ENCODE measurements at regions not wholly inside any gene's neighbourhood (a gene's known extent, or its start where the extent isn't known, plus 50 kb on each side); places are given as distances from the start of the nearest gene placed in this dataset.

DNA sequence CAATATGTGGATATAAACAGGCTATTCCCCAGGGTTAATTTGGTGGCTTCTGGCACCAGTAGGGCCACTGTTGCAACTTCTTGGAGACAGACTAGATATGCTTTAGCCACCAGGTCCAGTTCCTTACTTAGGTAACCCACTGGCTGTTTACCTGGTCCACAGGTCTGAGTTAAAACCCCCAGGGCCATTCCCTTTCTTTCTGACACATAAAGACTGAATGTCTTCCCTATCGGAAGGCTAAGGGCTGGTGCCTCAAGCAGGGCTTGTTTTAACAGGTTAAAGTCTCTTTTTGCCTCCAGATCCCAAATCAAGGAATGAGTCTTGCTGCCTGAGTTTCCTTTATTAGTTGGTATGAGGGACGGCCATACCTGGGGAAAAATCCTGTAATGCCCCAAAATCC, 1052.7 kb upstream of the CNTN5 start:
- Histone ChIP-seq H3K36me3 (ENCODE audit: control insufficient read depth, insufficient read depth, low read length) (no peaks in the 10 kb centered on the region), H3K18ac (ENCODE audit: low read depth, low read length) (no peak overlapping the region), H3K4ac (ENCODE audit: low read depth, low read length) (peak overlapping the region; percentile 97), H3K79me1 (ENCODE audit: low read depth in 1 of 2, low read length in 2 of 2) (no peaks in the 10 kb centered on the region), H2BK5ac (ENCODE audit: low read depth, low read length, poor library complexity, severe bottlenecking) (no peak overlapping the region), H3K4me2 (ENCODE audit: low read depth, low read length) (no peak overlapping the region), H2AFZ (replicated peaks; ENCODE audit: low read length, poor library complexity) (no peak overlapping the region), H3K9ac (ENCODE audit: low read depth, low read length) (no peak overlapping the region), H4K91ac (ENCODE audit: insufficient read depth, low read depth, low read length) (0 out of 2 replicates have a peak overlapping the region, but pooled peaks have one; percentile 27), H3K14ac (replicated peaks; ENCODE audit: low read depth, low read length) (no peak overlapping the region; the same call in 1 of the 2 replicates), H3K4me3 (ENCODE audit: insufficient read depth, low read depth, low read length) (no peak overlapping the region), H2BK15ac (ENCODE audit: low read depth, low read length) (peak overlapping the region; percentile 90; the same call in 2 of the 3 replicates), H3K9me1 (ENCODE audit: insufficient read depth, low read length) (peaks cover 3% of the 10 kb centered on the region; the same call in 1 of the 2 replicates), H3K27me3 (ENCODE audit: control insufficient read depth, insufficient read depth, low read length) (no peaks in the 10 kb centered on the region), H3K56ac (ENCODE audit: extremely low read depth, insufficient read depth, low read length) (no peak overlapping the region), H2AK9ac (replicated peaks; ENCODE audit: low read depth, low read length, poor library complexity) (no peak overlapping the region), H2BK20ac (ENCODE audit: low read depth, low read length) (peak overlapping the region; percentile 99; the same call in 1 of the 2 replicates), H3K4me1 (ENCODE audit: control insufficient read depth, insufficient read depth, low read length) (peaks cover 17% of the 10 kb centered on the region), H3K9me3 (ENCODE audit: control insufficient read depth, insufficient read depth, low read length) (no peaks in the 10 kb centered on the region), H2AK5ac (ENCODE audit: low read depth, low read length) (no peak overlapping the region), H4K20me1 (ENCODE audit: insufficient read depth, low read length) (no peaks in the 10 kb centered on the region), H2BK120ac (ENCODE audit: low read depth, low read length) (peak overlapping the region; percentile 99), H4K5ac (ENCODE audit: low read depth, low read length) (no peak overlapping the region), H4K8ac (ENCODE audit: low read depth in 2 of 2, low read length in 2 of 2) (peak overlapping the region; percentile 83 to 99; a peak in 2 of 4 replicates), H3K23ac (ENCODE audit: low read depth, low read length) (no peak overlapping the region), H3K27ac (ENCODE audit: insufficient read depth, low read length) (no peak overlapping the region)
- intact Hi-C loops (cut with micrococcal nuclease): no loop called here
- in situ Hi-C loops (cut with MboI; ENCODE audit: low sequenced_read_pairs): no loop called here
- TF ChIP-seq, protein P1, sequence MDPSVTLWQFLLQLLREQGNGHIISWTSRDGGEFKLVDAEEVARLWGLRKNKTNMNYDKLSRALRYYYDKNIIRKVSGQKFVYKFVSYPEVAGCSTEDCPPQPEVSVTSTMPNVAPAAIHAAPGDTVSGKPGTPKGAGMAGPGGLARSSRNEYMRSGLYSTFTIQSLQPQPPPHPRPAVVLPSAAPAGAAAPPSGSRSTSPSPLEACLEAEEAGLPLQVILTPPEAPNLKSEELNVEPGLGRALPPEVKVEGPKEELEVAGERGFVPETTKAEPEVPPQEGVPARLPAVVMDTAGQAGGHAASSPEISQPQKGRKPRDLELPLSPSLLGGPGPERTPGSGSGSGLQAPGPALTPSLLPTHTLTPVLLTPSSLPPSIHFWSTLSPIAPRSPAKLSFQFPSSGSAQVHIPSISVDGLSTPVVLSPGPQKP (IDR thresholded peaks at IDR 0.05; ENCODE audit: borderline replicate concordance, low read depth, low read length): no peak
- TF ChIP-seq NFE2L2 (IDR thresholded peaks at IDR 0.05; ENCODE audit: low read depth, low read length): no peak
- no peak for TF ChIP-seq BHLHE40 (IDR thresholded peaks at IDR 0.05; ENCODE audit: low read depth, low read length)
- TF ChIP-seq FOS (IDR thresholded peaks at IDR 0.05; ENCODE audit: low read depth, low read length): no peak
- TF ChIP-seq CHD1 (IDR thresholded peaks at IDR 0.05; ENCODE audit: low read depth, low read length): no peak
- TF ChIP-seq RFX5 (IDR thresholded peaks at IDR 0.05; ENCODE audit: low read depth, low read length): no peak
- no peak for TF ChIP-seq MAFK (IDR thresholded peaks at IDR 0.05; ENCODE audit: low read depth, low read length)
- no peak for TF ChIP-seq RAD21 (IDR thresholded peaks at IDR 0.05; ENCODE audit: low read length)
- no peak for TF ChIP-seq RCOR1 (IDR thresholded peaks at IDR 0.05; ENCODE audit: insufficient replicate concordance, low read length)
- no peak for TF ChIP-seq POLR2A (IDR thresholded peaks at IDR 0.05; ENCODE audit: low read depth, low read length)
- TF ChIP-seq MXI1 (IDR thresholded peaks at IDR 0.05; ENCODE audit: borderline replicate concordance, low read depth, low read length): no peak
- dilution Hi-C loops (cut with HindIII; ENCODE audit: low sequenced_read_pairs, unreplicated experiment): no loop called here
- ChIA-PET CTCF (no interaction called here), POLR2A (ENCODE audit: unreplicated experiment) (no interaction called here)
- BruUV-seq (replicated peaks): no TSS peak
- no peak for ATAC-seq (ENCODE audit: low read depth)
- WGBS, 2 experiments (ENCODE audit: extremely low coverage in 2 of 2, insufficient read length in 1 of 2): no CpG with 5 or more reads among the region's 2 CpGs
- DNase-seq: no peak

Data from IMR-90 (cell line).